Breast epithelium (tissue), 3 donors: ENCODE measurements at regions not wholly inside any gene's neighbourhood (a gene's known extent, or its start where the extent isn't known, plus 50 kb on each side); places are given as distances from the start of the nearest gene placed in this dataset.

ENCODE experiments used
- POLR2A ChIP-seq: fragments of 450-650 bp; IDR thresholded peaks from one replicate; pipeline ENCODE4 v1.6.1; 2016; ENCODE audit warnings: antibody characterized with exemption, mild to moderate bottlenecking, moderate library complexity
- POLR2AphosphoS5 ChIP-seq, 3 donors: sonication (generic); formaldehyde crosslinking; IDR thresholded peaks; one replicate each; pipeline ENCODE4 v1.6.1; 2017; ENCODE audit warnings: antibody characterized with exemption in 3 of 3
- TF ChIP-seq, protein P1 (sequence below), 3 donors: fragments of 450-650 bp; IDR thresholded peaks; one replicate each; pipeline ENCODE4 v1.5.1; 2016 to 2017; ENCODE audit warnings: antibody characterized with exemption in 3 of 3, mild to moderate bottlenecking in 3 of 3, moderate library complexity in 3 of 3

DNA sequence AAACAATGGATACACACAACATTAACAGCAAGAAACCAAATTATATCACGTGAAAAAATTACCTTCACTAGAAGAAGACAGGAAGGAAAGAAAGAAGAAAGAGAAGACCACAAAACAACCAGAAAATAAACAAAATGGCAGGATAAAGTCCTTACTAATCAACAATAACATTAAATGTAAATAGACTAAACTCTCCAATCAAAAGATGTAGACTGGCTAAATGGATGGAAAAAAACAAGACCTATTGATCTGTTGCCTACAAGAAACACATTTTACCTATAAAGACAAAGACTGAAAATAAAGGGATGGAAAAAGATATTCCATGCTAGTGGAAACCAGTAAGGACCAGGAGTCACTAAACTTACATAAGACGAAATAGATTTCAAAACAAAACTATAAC lies 167.0 kb upstream of the ZC3H15 start:
- TF ChIP-seq POLR2AphosphoS5 (IDR thresholded peaks at IDR 0.05), result no peak
- TF ChIP-seq POLR2A, result no peak
- TF ChIP-seq, protein P1, sequence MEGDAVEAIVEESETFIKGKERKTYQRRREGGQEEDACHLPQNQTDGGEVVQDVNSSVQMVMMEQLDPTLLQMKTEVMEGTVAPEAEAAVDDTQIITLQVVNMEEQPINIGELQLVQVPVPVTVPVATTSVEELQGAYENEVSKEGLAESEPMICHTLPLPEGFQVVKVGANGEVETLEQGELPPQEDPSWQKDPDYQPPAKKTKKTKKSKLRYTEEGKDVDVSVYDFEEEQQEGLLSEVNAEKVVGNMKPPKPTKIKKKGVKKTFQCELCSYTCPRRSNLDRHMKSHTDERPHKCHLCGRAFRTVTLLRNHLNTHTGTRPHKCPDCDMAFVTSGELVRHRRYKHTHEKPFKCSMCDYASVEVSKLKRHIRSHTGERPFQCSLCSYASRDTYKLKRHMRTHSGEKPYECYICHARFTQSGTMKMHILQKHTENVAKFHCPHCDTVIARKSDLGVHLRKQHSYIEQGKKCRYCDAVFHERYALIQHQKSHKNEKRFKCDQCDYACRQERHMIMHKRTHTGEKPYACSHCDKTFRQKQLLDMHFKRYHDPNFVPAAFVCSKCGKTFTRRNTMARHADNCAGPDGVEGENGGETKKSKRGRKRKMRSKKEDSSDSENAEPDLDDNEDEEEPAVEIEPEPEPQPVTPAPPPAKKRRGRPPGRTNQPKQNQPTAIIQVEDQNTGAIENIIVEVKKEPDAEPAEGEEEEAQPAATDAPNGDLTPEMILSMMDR (IDR thresholded peaks at IDR 0.05), result no peak
